ENCODE measurements at regions not wholly inside any gene's neighbourhood (a gene's known extent, or its start where the extent isn't known, plus 50 kb on each side); places are given as distances from the start of the nearest gene placed in this dataset.

DNA sequence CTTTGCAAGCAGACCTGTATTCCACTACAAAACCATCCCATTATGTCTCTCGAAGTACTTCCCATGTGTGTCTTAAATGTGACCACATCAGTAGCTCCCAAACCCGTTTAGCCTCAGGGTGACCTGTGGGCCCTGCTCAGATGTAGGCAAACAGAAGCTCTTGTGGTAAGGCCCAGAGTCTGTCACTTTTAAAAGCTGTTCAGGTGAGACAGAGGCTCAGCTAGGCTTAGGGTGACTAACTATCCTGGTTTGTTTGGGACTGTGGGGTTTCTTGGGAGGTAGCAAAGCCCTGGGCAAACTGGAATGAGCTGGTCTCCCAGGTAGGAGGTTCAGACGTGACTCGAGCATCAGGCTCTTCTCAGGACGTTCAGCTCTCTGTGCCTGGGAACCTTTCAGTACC, 64.5 kb upstream of the VASH1 start:
- no peak for ATAC-seq
- no peak for DNase-seq (ENCODE audit: low read depth, low spot score)
- peaks cover 0 to 7% of the 10 kb centered on the region in 2 experiments; a peak in 2 of 4 replicates for H3K4me1 ChIP-seq (ENCODE audit: control insufficient read depth in 1 of 2, insufficient read depth in 2 of 2, low read length in 2 of 2)
- no peaks in the 10 kb centered on the region for H4K20me1 ChIP-seq (ENCODE audit: insufficient read depth)
- CTCF ChIA-PET = interaction anchor here (2.0 kb wide), 1 partner anchor 14 kb away, joined by 9 read pairs; no protein-coding TSS in a partner anchor
- H3K4me3 ChIP-seq (replicated peaks in 1 of 2; ENCODE audit: low read depth in 1 of 2, low read length in 2 of 2) = no peak overlapping the region
- no TSS peak for BruUV-seq (replicated peaks)
- no peaks in the 10 kb centered on the region for H3K27me3 ChIP-seq (ENCODE audit: insufficient read depth, low read length)
- H3K9me3 ChIP-seq (ENCODE audit: control insufficient read depth in 1 of 2, insufficient read depth in 1 of 2, low read depth in 1 of 2, low read length in 2 of 2) = no peaks in the 10 kb centered on the region
- H3K36me3 ChIP-seq (ENCODE audit: control insufficient read depth in 1 of 2, insufficient read depth in 2 of 2, low read length in 2 of 2) = no peaks in the 10 kb centered on the region
- no peaks in the 10 kb centered on the region for H3K79me2 ChIP-seq (ENCODE audit: insufficient read depth, low read length)
- intact Hi-C loops (cut with micrococcal nuclease) = no loop called here
- POLR2A ChIA-PET = no interaction called here
- no peaks in the 10 kb centered on the region for H3K9me2 ChIP-seq (ENCODE audit: insufficient read depth)
- RAD21 ChIA-PET (ENCODE audit: low non-redundant PET in 1 of 2, low total read pairs in 2 of 2, uncharacterized antibody in 2 of 2, unreplicated experiment in 2 of 2) = no interaction called here
- H3K27ac ChIP-seq (ENCODE audit: low read depth, low read length) = no peak overlapping the region
- H3K9ac ChIP-seq (ENCODE audit: low read length) = no peak overlapping the region
- no peak overlapping the region for H2AFZ ChIP-seq (ENCODE audit: low read depth, low read length, poor library complexity, severe bottlenecking)
- H3K4me2 ChIP-seq (ENCODE audit: low read length) = no peak overlapping the region
- TF ChIP-seq, protein P1, sequence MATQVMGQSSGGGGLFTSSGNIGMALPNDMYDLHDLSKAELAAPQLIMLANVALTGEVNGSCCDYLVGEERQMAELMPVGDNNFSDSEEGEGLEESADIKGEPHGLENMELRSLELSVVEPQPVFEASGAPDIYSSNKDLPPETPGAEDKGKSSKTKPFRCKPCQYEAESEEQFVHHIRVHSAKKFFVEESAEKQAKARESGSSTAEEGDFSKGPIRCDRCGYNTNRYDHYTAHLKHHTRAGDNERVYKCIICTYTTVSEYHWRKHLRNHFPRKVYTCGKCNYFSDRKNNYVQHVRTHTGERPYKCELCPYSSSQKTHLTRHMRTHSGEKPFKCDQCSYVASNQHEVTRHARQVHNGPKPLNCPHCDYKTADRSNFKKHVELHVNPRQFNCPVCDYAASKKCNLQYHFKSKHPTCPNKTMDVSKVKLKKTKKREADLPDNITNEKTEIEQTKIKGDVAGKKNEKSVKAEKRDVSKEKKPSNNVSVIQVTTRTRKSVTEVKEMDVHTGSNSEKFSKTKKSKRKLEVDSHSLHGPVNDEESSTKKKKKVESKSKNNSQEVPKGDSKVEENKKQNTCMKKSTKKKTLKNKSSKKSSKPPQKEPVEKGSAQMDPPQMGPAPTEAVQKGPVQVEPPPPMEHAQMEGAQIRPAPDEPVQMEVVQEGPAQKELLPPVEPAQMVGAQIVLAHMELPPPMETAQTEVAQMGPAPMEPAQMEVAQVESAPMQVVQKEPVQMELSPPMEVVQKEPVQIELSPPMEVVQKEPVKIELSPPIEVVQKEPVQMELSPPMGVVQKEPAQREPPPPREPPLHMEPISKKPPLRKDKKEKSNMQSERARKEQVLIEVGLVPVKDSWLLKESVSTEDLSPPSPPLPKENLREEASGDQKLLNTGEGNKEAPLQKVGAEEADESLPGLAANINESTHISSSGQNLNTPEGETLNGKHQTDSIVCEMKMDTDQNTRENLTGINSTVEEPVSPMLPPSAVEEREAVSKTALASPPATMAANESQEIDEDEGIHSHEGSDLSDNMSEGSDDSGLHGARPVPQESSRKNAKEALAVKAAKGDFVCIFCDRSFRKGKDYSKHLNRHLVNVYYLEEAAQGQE (IDR thresholded peaks at IDR 0.05; ENCODE audit: low read depth) = no peak
- no peak for TF ChIP-seq SP1 (IDR thresholded peaks at IDR 0.05; ENCODE audit: low read depth)
- no peak for TF ChIP-seq FOSL1 (IDR thresholded peaks at IDR 0.05; ENCODE audit: low read depth)
- TF ChIP-seq POLR2AphosphoS5 (IDR thresholded peaks at IDR 0.05; ENCODE audit: low read depth, low read length) = no peak

DNA sequence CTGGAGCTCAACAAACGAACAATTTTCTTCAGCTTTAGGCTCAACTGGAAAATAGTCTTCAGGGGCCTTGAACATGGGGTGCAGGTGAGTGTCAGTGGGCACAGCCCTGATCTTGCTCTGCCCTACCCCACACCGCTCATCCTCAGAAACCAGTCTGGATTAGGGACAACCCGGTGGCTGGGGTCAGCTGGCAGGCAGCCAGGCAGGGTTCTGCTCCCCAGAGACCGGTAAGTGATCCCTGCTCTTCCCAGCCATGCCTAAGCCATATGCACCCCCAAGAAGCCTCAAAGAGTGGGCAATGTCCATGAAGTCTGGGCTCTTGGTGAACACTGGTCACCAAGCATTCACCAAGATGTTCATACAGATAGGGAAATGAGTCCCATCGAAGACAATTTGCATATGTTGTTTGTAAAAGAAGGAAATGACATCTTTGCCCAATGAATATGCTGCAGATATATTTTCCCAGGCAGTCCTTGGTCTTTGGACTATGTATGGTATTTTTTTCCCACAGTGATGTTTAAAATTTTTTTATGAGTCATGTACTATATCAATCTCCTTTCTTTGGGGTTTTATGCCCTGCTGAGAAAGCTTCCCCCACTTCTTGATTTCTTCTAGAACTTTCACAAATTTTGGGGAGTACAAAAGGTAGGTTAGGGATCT, 63.9 kb upstream of the VASH1 start:
- Histone ChIP-seq H3K27me3 (ENCODE audit: insufficient read depth, low read length) (no peaks in the 10 kb centered on the region), H3K36me3 (ENCODE audit: control insufficient read depth in 1 of 2, insufficient read depth in 2 of 2, low read length in 2 of 2) (no peaks in the 10 kb centered on the region), H4K20me1 (ENCODE audit: insufficient read depth) (no peaks in the 10 kb centered on the region), H3K27ac (ENCODE audit: low read depth, low read length) (no peak overlapping the region), H3K79me2 (ENCODE audit: insufficient read depth, low read length) (no peaks in the 10 kb centered on the region), H3K9me3 (ENCODE audit: control insufficient read depth in 1 of 2, insufficient read depth in 1 of 2, low read depth in 1 of 2, low read length in 2 of 2) (no peaks in the 10 kb centered on the region), H2AFZ (ENCODE audit: low read depth, low read length, poor library complexity, severe bottlenecking) (no peak overlapping the region), H3K9me2 (ENCODE audit: insufficient read depth) (no peaks in the 10 kb centered on the region), H3K9ac (ENCODE audit: low read length) (no peak overlapping the region), H3K4me3 (replicated peaks in 1 of 2; ENCODE audit: low read depth in 1 of 2, low read length in 2 of 2) (no peak overlapping the region), H3K4me1 (ENCODE audit: control insufficient read depth in 1 of 2, insufficient read depth in 2 of 2, low read length in 2 of 2) (peaks cover 0 to 7% of the 10 kb centered on the region in 2 experiments; a peak in 2 of 4 replicates), H3K4me2 (ENCODE audit: low read length) (no peak overlapping the region)
- DNase-seq (ENCODE audit: low read depth, low spot score) = no peak
- ChIA-PET RAD21 (ENCODE audit: low non-redundant PET in 1 of 2, low total read pairs in 2 of 2, uncharacterized antibody in 2 of 2, unreplicated experiment in 2 of 2) (no interaction called here), CTCF (interaction anchor here (2.0 kb wide), 1 partner anchor 13 kb away, joined by 9 read pairs; no protein-coding TSS in a partner anchor), POLR2A (no interaction called here)
- no peak for ATAC-seq
- BruUV-seq (replicated peaks) = no TSS peak
- intact Hi-C loops (cut with micrococcal nuclease) = no loop called here
- TF ChIP-seq FOSL1 (IDR thresholded peaks at IDR 0.05; ENCODE audit: low read depth) (no peak), SRF (IDR thresholded peaks at IDR 0.05; ENCODE audit: low read depth) (no peak), ZFX (IDR thresholded peaks at IDR 0.05) (no peak), POLR2A (IDR thresholded peaks at IDR 0.05; ENCODE audit: borderline replicate concordance, extremely low read depth, insufficient read depth, insufficient read length) (no peak), RAD21 (IDR thresholded peaks at IDR 0.05; ENCODE audit: low read depth) (no peak)
- TF ChIP-seq, protein P1 (IDR thresholded peaks at IDR 0.05; ENCODE audit: low read depth) = no peak
- TF ChIP-seq, protein P2, sequence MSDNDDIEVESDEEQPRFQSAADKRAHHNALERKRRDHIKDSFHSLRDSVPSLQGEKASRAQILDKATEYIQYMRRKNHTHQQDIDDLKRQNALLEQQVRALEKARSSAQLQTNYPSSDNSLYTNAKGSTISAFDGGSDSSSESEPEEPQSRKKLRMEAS (IDR thresholded peaks at IDR 0.05) = no peak
- TF ChIP-seq, protein P3, sequence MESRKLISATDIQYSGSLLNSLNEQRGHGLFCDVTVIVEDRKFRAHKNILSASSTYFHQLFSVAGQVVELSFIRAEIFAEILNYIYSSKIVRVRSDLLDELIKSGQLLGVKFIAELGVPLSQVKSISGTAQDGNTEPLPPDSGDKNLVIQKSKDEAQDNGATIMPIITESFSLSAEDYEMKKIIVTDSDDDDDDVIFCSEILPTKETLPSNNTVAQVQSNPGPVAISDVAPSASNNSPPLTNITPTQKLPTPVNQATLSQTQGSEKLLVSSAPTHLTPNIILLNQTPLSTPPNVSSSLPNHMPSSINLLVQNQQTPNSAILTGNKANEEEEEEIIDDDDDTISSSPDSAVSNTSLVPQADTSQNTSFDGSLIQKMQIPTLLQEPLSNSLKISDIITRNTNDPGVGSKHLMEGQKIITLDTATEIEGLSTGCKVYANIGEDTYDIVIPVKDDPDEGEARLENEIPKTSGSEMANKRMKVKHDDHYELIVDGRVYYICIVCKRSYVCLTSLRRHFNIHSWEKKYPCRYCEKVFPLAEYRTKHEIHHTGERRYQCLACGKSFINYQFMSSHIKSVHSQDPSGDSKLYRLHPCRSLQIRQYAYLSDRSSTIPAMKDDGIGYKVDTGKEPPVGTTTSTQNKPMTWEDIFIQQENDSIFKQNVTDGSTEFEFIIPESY (IDR thresholded peaks at IDR 0.05; ENCODE audit: extremely low read depth, insufficient replicate concordance, low read length) = no peak
